Fibroblast of villous mesenchyme (primary cell): ENCODE measurements at regions not wholly inside any gene's neighbourhood (a gene's known extent, or its start where the extent isn't known, plus 50 kb on each side); places are given as distances from the start of the nearest gene placed in this dataset.

Source experiments
- DNase-seq: peaks from one replicate; pipeline ENCODE4 v3.0.0-alpha.2; 2010; ENCODE audit warnings: low read depth
- H3K4me3 ChIP-seq: 2 replicates; pipeline ENCODE4 v1.5.1; 2011; ENCODE audit warnings: low read depth, mild to moderate bottlenecking, low read length
- CTCF ChIP-seq: IDR thresholded peaks from 2 replicates; pipeline ENCODE4 v1.5.1; 2012; ENCODE audit warnings: low read depth, mild to moderate bottlenecking, low read length; ENCODE audit not compliant: insufficient read depth

GRCh38 chr20:12786276-12786675 is 222.5 kb upstream of the SPTLC3 start:
- DNase-seq: no peak
- no peak overlapping the region for H3K4me3 ChIP-seq
- no peak for TF ChIP-seq CTCF

GRCh38 chr20:12788632-12789299 is 220.0 kb upstream of the SPTLC3 start:
- DNase-seq: no peak
- H3K4me3 ChIP-seq: no peak overlapping the region
- TF ChIP-seq CTCF: no peak

GRCh38 chr20:12790859-12791258 is 217.9 kb upstream of the SPTLC3 start:
- TF ChIP-seq CTCF: no peak
- no peak overlapping the region for H3K4me3 ChIP-seq
- no peak for DNase-seq

- no peak for DNase-seq
- TF ChIP-seq CTCF: no peak
- no peak overlapping the region for H3K4me3 ChIP-seq
These were observed 210.5 kb upstream of the SPTLC3 start for GRCh38 chr20:12798286-12798685.

- TF ChIP-seq CTCF: no peak
- no peak overlapping the region for H3K4me3 ChIP-seq
- DNase-seq: no peak
These were observed 200.7 kb upstream of the SPTLC3 start for GRCh38 chr20:12808006-12808567.

- H3K4me3 ChIP-seq: no peak overlapping the region
- no peak for TF ChIP-seq CTCF
- DNase-seq: no peak
These were observed 193.5 kb upstream of the SPTLC3 start for GRCh38 chr20:12815231-12815768.
